RWPE2 (cell line): ENCODE measurements at regions not wholly inside any gene's neighbourhood (a gene's known extent, or its start where the extent isn't known, plus 50 kb on each side); places are given as distances from the start of the nearest gene placed in this dataset.

Experiments
- ATAC-seq: fragments of 200-7000 bp; cut with Tn5 transposase; 3 replicates; pipeline ENCODE4 v1.9.1; 2021; ENCODE audit warnings: low read depth
- DNase-seq: peaks from one replicate; pipeline ENCODE4 v3.0.0-alpha.2; 2020; ENCODE audit warnings: low spot score
- H3K27ac ChIP-seq: fragments of 450-650 bp; 2 replicates; pipeline ENCODE4 v1.5.1; 2017; ENCODE audit warnings: mild to moderate bottlenecking; ENCODE audit not compliant: poor library complexity, severe bottlenecking
- H3K27me3 ChIP-seq: fragments of 250-450 bp; sonication (Bioruptor Pico); 2 replicates; pipeline ENCODE4 v1.5.1; 2021; ENCODE audit warnings: mild to moderate bottlenecking, moderate library complexity; ENCODE audit not compliant: insufficient read depth, poor library complexity, severe bottlenecking
- H3K36me3 ChIP-seq: fragments of 250-450 bp; sonication (Bioruptor Pico); 2 replicates; pipeline ENCODE4 v1.5.1; 2020; ENCODE audit warnings: low read depth, mild to moderate bottlenecking, moderate library complexity
- H3K4me1 ChIP-seq: fragments of 250-450 bp; sonication (Bioruptor Pico); 2 replicates; pipeline ENCODE4 v1.5.1; 2021; ENCODE audit warnings: mild to moderate bottlenecking, moderate library complexity; ENCODE audit not compliant: insufficient read depth, poor library complexity, severe bottlenecking
- H3K4me3 ChIP-seq: fragments of 250-450 bp; sonication (Bioruptor Pico); 2 replicates; pipeline ENCODE4 v1.5.1; 2021; ENCODE audit warnings: mild to moderate bottlenecking, moderate library complexity; ENCODE audit not compliant: severe bottlenecking
- H3K9me3 ChIP-seq: fragments of 250-450 bp; sonication (Bioruptor Pico); 2 replicates; pipeline ENCODE4 v1.5.1; 2021; ENCODE audit warnings: mild to moderate bottlenecking, moderate library complexity; ENCODE audit not compliant: severe bottlenecking
- TF ChIP-seq, protein P1 (sequence below): fragments of 450-650 bp; IDR thresholded peaks from one replicate; pipeline ENCODE4 v1.5.1; 2017; ENCODE audit warnings: mild to moderate bottlenecking, moderate library complexity; ENCODE audit not compliant: poor library complexity, severe bottlenecking

DNA sequence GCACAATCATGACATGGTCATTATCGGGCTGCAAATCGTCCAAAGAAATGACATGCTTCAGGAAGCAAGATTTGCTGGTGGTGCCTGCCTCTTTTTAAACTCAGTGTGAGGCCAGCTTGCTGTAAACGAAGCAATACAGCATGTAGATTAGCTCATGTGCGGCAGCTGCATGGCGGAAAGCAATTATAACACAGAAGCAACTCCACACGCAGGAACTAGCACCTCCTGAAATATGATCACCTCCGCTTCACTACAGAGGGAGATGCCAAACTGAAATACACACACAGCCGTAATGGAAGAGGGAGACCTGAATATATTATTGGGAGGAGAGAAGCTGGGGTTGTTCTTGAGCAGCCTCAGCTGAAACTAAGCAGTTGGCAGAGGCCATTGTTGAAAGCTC, 312.5 kb downstream of the PSAT1 start:
- Histone ChIP-seq H3K27ac (no peak overlapping the region), H3K4me3 (no peak overlapping the region), H3K9me3 (no peaks in the 10 kb centered on the region), H3K4me1 (peaks cover 3% of the 10 kb centered on the region), H3K27me3 (no peaks in the 10 kb centered on the region), H3K36me3 (no peaks in the 10 kb centered on the region)
- TF ChIP-seq, protein P1, sequence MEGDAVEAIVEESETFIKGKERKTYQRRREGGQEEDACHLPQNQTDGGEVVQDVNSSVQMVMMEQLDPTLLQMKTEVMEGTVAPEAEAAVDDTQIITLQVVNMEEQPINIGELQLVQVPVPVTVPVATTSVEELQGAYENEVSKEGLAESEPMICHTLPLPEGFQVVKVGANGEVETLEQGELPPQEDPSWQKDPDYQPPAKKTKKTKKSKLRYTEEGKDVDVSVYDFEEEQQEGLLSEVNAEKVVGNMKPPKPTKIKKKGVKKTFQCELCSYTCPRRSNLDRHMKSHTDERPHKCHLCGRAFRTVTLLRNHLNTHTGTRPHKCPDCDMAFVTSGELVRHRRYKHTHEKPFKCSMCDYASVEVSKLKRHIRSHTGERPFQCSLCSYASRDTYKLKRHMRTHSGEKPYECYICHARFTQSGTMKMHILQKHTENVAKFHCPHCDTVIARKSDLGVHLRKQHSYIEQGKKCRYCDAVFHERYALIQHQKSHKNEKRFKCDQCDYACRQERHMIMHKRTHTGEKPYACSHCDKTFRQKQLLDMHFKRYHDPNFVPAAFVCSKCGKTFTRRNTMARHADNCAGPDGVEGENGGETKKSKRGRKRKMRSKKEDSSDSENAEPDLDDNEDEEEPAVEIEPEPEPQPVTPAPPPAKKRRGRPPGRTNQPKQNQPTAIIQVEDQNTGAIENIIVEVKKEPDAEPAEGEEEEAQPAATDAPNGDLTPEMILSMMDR: no peak
- DNase-seq (no peak), ATAC-seq (no peak)

DNA sequence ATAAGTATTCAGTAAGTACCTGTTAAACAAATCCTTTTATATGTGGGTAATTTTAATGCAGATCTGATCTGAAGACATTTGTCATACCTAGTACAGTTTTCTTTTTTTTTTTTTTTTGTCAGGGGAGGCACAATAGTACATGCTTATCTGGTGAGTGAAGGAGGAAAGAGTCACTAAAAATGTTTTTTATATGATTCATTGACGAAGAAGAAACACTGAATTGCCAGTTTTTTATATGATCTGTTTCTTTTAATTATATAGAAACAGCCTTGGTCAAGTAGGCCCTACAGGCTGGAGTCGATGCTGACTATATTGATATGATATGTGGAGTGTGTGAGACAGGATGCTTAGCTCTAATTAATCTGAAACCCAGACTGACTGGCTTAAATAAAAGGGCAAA, 315.2 kb downstream of the PSAT1 start:
- Histone ChIP-seq H3K27ac (peak overlapping the region; percentile 31), H3K36me3 (no peaks in the 10 kb centered on the region), H3K9me3 (no peaks in the 10 kb centered on the region), H3K4me3 (no peak overlapping the region), H3K27me3 (no peaks in the 10 kb centered on the region), H3K4me1 (peaks cover 3% of the 10 kb centered on the region)
- peak; percentile 56 for ATAC-seq
- TF ChIP-seq, protein P1: no peak
- no peak for DNase-seq

DNA sequence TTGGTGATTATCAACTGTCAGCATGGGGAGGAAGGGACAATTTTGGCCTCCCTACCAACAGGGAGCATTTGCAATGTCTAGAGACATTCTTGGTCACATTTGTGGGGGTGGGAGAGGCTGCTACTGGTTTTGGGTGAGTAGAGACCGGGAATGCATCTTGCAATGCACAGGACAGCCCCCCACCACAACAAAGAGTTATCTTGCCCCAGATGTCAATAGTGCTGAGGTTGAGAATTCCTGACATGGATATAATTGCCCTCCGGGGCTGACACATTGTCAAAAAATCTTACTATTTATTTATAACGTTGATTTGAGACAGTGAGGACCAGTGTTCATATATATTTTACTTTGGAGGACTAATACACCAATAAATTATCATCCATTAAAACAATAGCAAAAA, 316.1 kb downstream of the PSAT1 start:
- Histone ChIP-seq H3K27me3 (no peaks in the 10 kb centered on the region), H3K4me3 (no peak overlapping the region), H3K36me3 (no peaks in the 10 kb centered on the region), H3K27ac (no peak overlapping the region), H3K4me1 (peaks cover 3% of the 10 kb centered on the region), H3K9me3 (no peaks in the 10 kb centered on the region)
- DNase-seq: no peak
- no peak for ATAC-seq
- TF ChIP-seq, protein P1: no peak

DNA sequence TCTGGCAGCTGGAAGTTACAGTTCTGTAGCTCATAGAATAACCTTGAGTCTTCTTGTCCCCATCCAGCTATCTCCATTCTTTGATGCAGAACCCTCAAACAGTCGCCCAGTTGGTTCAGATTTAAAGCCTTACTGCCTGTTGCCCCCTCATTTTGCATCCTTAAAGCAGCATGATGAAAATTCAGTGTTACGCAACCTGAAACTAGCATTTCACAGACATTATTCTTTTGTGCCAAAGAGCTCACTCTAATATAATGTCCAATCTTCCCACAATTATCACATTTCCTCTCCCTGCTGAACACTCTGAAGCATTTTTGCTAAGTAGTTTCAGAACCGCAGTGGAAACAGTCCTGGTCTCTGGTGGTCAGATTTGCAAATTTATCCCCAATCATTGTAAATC, 318.0 kb downstream of the PSAT1 start:
- no peak for ATAC-seq
- Histone ChIP-seq H3K36me3 (no peaks in the 10 kb centered on the region), H3K27me3 (no peaks in the 10 kb centered on the region), H3K4me3 (no peak overlapping the region), H3K9me3 (no peaks in the 10 kb centered on the region), H3K4me1 (peaks cover 3% of the 10 kb centered on the region), H3K27ac (no peak overlapping the region)
- TF ChIP-seq, protein P1: no peak
- DNase-seq: no peak

DNA sequence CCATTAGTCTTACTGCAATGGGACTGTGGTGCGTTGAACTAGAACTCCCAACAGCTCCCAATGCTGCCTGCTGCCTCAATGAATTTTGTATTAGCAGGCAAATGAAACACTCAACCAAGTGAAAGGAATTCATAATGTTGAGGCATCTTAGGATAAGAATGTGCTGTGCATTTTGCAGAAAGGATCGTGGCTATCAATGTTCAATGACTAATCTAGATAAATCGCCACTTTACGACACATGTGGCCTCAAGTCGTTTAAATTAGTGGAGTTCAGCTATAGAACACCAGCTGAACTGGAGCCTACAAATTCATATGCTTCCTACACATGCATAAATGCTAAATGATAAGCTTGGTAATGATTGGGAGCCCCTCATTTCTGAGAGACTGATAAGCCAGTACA, 318.4 kb downstream of the PSAT1 start:
- no peaks in the 10 kb centered on the region for H3K9me3 ChIP-seq
- H3K27me3 ChIP-seq: no peaks in the 10 kb centered on the region
- no peaks in the 10 kb centered on the region for H3K36me3 ChIP-seq
- ATAC-seq (no peak), DNase-seq (no peak)
- TF ChIP-seq, protein P1: no peak
- no peak overlapping the region for H3K4me3 ChIP-seq
- H3K27ac ChIP-seq: no peak overlapping the region
- H3K4me1 ChIP-seq: peaks cover 3% of the 10 kb centered on the region
